Right lobe of liver (tissue), 4 donors: ENCODE measurements at regions not wholly inside any gene's neighbourhood (a gene's known extent, or its start where the extent isn't known, plus 50 kb on each side); places are given as distances from the start of the nearest gene placed in this dataset.

ENCODE experiments used
- CTCF ChIP-seq, 4 donors: fragments of 200-600 bp in 3 of 4; fragments of 450-650 bp in 1 of 4; IDR thresholded peaks; one replicate each; pipeline versions ENCODE4 v1.5.1 to v1.8.0; 2016 to 2022; ENCODE audit warnings: antibody characterized with exemption in 4 of 4, mild to moderate bottlenecking in 2 of 4
- POLR2A ChIP-seq: fragments of 450-650 bp; IDR thresholded peaks from one replicate; pipeline ENCODE4 v1.6.1; 2017; ENCODE audit warnings: antibody characterized with exemption, mild to moderate bottlenecking
- donor health status: DM: no; HTN: no; CAD: no.
- donor health status: DM: no; HTN: no; CAD: no.
- donor health status: DM: no; HTN: yes; CAD: no.

GRCh38 chr12:40165179-40165578, 59.3 kb upstream of the SLC2A13 start:
- TF ChIP-seq CTCF (IDR thresholded peaks at IDR 0.05) = no peak
- no peak for TF ChIP-seq POLR2A
